CD14-positive monocyte (primary cell): ENCODE measurements at regions not wholly inside any gene's neighbourhood (a gene's known extent, or its start where the extent isn't known, plus 50 kb on each side); places are given as distances from the start of the nearest gene placed in this dataset.

Experiments
- DNase-seq, 3 donors: peaks; one replicate each; pipeline ENCODE4 v3.0.0-alpha.2; 2011 to 2022
- H2AFZ ChIP-seq: 2 replicates; pipeline ENCODE4 v1.6.0; 2012; ENCODE audit warnings: mild to moderate bottlenecking, low read depth, low read length, inconsistent platforms; ENCODE audit not compliant: insufficient read depth, poor library complexity, severe bottlenecking
- H3K27ac ChIP-seq, 2 donors: 1 replicate in 1 of 2; 2 replicates in 1 of 2; pipeline ENCODE4 v1.5.1; 2012 to 2013; ENCODE audit warnings: low read length in 2 of 2, control low read depth in 1 of 2, inconsistent platforms in 1 of 2, low read depth in 1 of 2, mild to moderate bottlenecking in 1 of 2
- H3K27me3 ChIP-seq, 2 donors: one replicate each; pipeline versions ENCODE4 v1.6.0 to v1.6.1; 2011 to 2013; ENCODE audit warnings: low read length in 2 of 2; ENCODE audit not compliant: control insufficient read depth in 2 of 2, insufficient read depth in 2 of 2
- H3K36me3 ChIP-seq, 2 donors: replicated peaks in 1 of 2; 1 replicate in 1 of 2; 2 replicates in 1 of 2; pipeline versions ENCODE4 v1.5.1 to v1.6.1; 2012 to 2013; ENCODE audit warnings: low read length in 2 of 2, control low read depth in 1 of 2, inconsistent platforms in 1 of 2, mild to moderate bottlenecking in 1 of 2; ENCODE audit not compliant: insufficient read depth in 2 of 2, control insufficient read depth in 1 of 2
- H3K4me1 ChIP-seq, 2 donors: 1 replicate in 1 of 2; 2 replicates in 1 of 2; pipeline versions ENCODE4 v1.5.1 to v1.6.1; 2012 to 2013; ENCODE audit warnings: low read length in 2 of 2, control low read depth in 1 of 2, inconsistent platforms in 1 of 2, mild to moderate bottlenecking in 1 of 2, moderate library complexity in 1 of 2; ENCODE audit not compliant: insufficient read depth in 2 of 2, control insufficient read depth in 1 of 2
- H3K4me2 ChIP-seq: replicated peaks from 2 replicates; pipeline ENCODE3; 2012; ENCODE audit warnings: low read length, moderate library complexity, mild to moderate bottlenecking; ENCODE audit not compliant: poor library complexity, severe bottlenecking; ENCODE audit errors: extremely low read depth
- H3K4me3 ChIP-seq, 3 experiments: fragments of 200-600 bp in 1 of 3; sonication (generic) in 1 of 3; replicated peaks in 1 of 3; 1 replicate in 2 of 3; 2 replicates in 1 of 3; pipeline ENCODE4 v1.5.1; 2011 to 2013; ENCODE audit warnings: low read length in 3 of 3, mild to moderate bottlenecking in 3 of 3, control low read depth in 2 of 3, low read depth in 2 of 3, inconsistent platforms in 1 of 3, moderate library complexity in 1 of 3
- H3K79me2 ChIP-seq: 2 replicates; pipeline ENCODE4 v1.6.0; 2012; ENCODE audit warnings: mild to moderate bottlenecking, control low read depth, inconsistent platforms, low read length, moderate library complexity; ENCODE audit not compliant: insufficient read depth
- H3K9ac ChIP-seq: 2 replicates; pipeline ENCODE4 v1.6.0; 2017; ENCODE audit warnings: low read length, mild to moderate bottlenecking; ENCODE audit not compliant: insufficient read depth, poor library complexity, severe bottlenecking
- H3K9me3 ChIP-seq, 2 donors: replicated peaks in 1 of 2; 1 replicate in 1 of 2; 2 replicates in 1 of 2; pipeline versions ENCODE4 v1.5.1 to v1.6.1; 2012 to 2013; ENCODE audit warnings: low read length in 2 of 2, control low read depth in 1 of 2; ENCODE audit not compliant: control insufficient read depth in 1 of 2, insufficient read depth in 1 of 2
- H4K20me1 ChIP-seq: 2 replicates; pipeline ENCODE4 v1.6.0; 2012; ENCODE audit warnings: mild to moderate bottlenecking, low read length, control low read depth, moderate library complexity; ENCODE audit not compliant: insufficient read depth
- H3K27ac Mint-ChIP-seq, 7 donors: one replicate each; pipeline ENCODE4 v1.8.0; 2020; ENCODE audit warnings: mild to moderate bottlenecking in 7 of 7, mixed read lengths in 7 of 7, moderate library complexity in 6 of 7, inconsistent platforms in 2 of 7
- H3K27me3 Mint-ChIP-seq, 3 donors: one replicate each; pipeline ENCODE4 v1.8.0; 2021 to 2022; ENCODE audit warnings: low read depth in 3 of 3, mild to moderate bottlenecking in 3 of 3, mixed read lengths in 3 of 3, moderate library complexity in 3 of 3, inconsistent platforms in 1 of 3
- H3K36me3 Mint-ChIP-seq, 2 donors: one replicate each; pipeline ENCODE4 v1.8.0; 2020; ENCODE audit warnings: mixed read lengths in 2 of 2, inconsistent platforms in 1 of 2, mild to moderate bottlenecking in 1 of 2
- H3K4me1 Mint-ChIP-seq: one replicate; pipeline ENCODE4 v1.8.0; 2020; ENCODE audit warnings: mild to moderate bottlenecking, mixed read lengths
- H3K4me3 Mint-ChIP-seq, 2 donors: one replicate each; pipeline ENCODE4 v1.8.0; 2020; ENCODE audit warnings: mild to moderate bottlenecking in 2 of 2, mixed read lengths in 2 of 2, moderate library complexity in 1 of 2
- H3K9me3 Mint-ChIP-seq, 7 donors: one replicate each; pipeline ENCODE4 v1.8.0; 2020 to 2022; ENCODE audit warnings: mixed read lengths in 7 of 7, mild to moderate bottlenecking in 6 of 7, moderate library complexity in 6 of 7, inconsistent platforms in 2 of 7
- WGBS: methylation state at CpG from one replicate; pipeline ENCODE4 v1.1.5; 2013; ENCODE audit warnings: missing lambda C conversion rate; ENCODE audit not compliant: insufficient coverage; 5-methylcytosine and 5-hydroxymethylcytosine counted together
- intact Hi-C, 2 donors: fragments of 100-400 bp; cut with micrococcal nuclease; formaldehyde crosslinking; loops; one replicate each; pipeline versions ENCODE4 v1.15.0 to v1.15.1; 2023
- TF ChIP-seq, protein P1 (sequence below): fragments of 200-600 bp; IDR thresholded peaks from one replicate; pipeline ENCODE4 v1.8.0; 2022; ENCODE audit warnings: antibody characterized with exemption, mild to moderate bottlenecking

DNA sequence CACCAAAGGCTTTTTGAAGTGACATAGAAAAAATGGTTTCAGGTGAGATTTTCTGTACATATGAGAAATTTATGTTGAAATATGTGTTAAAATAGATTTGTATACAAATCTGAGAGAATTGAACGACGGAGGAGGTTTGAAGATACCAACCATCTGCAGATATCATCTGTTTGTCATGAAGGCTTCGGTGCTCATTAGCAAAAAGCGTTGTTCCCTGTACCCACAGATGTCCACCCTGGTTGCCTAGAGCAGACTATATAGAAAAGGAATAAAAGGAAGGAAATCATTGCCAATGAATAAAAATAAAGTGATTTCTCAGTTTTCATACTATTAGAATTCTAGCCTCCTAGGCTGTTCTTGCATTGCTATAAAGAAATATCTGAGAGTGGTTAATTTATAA is 2262.8 kb upstream of the ACO1 start:
- intact Hi-C loops = no loop called here
- Histone ChIP-seq H3K4me2 (no peak overlapping the region), H3K9ac (no peak overlapping the region), H3K4me1 (no peaks in the 10 kb centered on the region), H4K20me1 (no peaks in the 10 kb centered on the region), H3K27me3 (no peaks in the 10 kb centered on the region), H3K4me3 (no peak overlapping the region), H2AFZ (no peak overlapping the region), H3K79me2 (no peaks in the 10 kb centered on the region), H3K9me3 (no peaks in the 10 kb centered on the region), H3K27ac (no peak overlapping the region), H3K36me3 (no peaks in the 10 kb centered on the region)
- Mint-ChIP-seq H3K27me3 (no peaks in the 10 kb centered on the region), H3K9me3 (peaks cover 0 to 4% (median 2%) of the 10 kb centered on the region in 7 donors), H3K36me3 (no peaks in the 10 kb centered on the region), H3K4me3 (no peak overlapping the region), H3K27ac (no peak overlapping the region), H3K4me1 (no peaks in the 10 kb centered on the region)
- WGBS = no CpG with 5 or more reads among the region's 4 CpGs
- DNase-seq = no peak
- TF ChIP-seq, protein P1, sequence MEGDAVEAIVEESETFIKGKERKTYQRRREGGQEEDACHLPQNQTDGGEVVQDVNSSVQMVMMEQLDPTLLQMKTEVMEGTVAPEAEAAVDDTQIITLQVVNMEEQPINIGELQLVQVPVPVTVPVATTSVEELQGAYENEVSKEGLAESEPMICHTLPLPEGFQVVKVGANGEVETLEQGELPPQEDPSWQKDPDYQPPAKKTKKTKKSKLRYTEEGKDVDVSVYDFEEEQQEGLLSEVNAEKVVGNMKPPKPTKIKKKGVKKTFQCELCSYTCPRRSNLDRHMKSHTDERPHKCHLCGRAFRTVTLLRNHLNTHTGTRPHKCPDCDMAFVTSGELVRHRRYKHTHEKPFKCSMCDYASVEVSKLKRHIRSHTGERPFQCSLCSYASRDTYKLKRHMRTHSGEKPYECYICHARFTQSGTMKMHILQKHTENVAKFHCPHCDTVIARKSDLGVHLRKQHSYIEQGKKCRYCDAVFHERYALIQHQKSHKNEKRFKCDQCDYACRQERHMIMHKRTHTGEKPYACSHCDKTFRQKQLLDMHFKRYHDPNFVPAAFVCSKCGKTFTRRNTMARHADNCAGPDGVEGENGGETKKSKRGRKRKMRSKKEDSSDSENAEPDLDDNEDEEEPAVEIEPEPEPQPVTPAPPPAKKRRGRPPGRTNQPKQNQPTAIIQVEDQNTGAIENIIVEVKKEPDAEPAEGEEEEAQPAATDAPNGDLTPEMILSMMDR = no peak

DNA sequence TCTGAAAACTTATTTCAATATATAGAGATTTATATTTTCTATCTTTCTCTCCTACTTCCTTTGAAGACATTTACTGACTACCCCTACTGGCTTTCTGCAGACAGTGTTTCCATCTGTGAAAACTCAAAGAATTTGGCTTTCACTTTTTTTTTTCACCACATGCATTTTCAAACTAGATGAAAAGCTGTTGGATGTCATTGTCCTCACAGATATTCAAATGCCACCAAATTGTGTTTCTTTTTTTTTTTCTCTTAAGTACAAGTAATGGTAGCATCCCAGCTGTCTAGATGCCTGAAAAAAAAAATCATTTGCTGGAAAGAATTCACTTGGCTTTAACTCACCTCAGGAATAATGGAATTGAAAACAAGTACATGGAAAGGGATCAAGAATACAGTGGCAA is 2258.6 kb upstream of the ACO1 start:
- H3K27me3 ChIP-seq = no peaks in the 10 kb centered on the region
- Mint-ChIP-seq H3K9me3 (no peaks in the 10 kb centered on the region), H3K4me1 (no peaks in the 10 kb centered on the region), H3K36me3 (no peaks in the 10 kb centered on the region), H3K27ac (no peak overlapping the region), H3K27me3 (no peaks in the 10 kb centered on the region), H3K4me3 (no peak overlapping the region)
- H3K27ac ChIP-seq = no peak overlapping the region
- TF ChIP-seq, protein P1 = no peak
- H3K4me2 ChIP-seq = no peak overlapping the region
- no peaks in the 10 kb centered on the region for H3K79me2 ChIP-seq
- H3K4me1 ChIP-seq = no peaks in the 10 kb centered on the region
- no peak overlapping the region for H3K9ac ChIP-seq
- H3K9me3 ChIP-seq = no peaks in the 10 kb centered on the region
- H3K4me3 ChIP-seq = no peak overlapping the region
- H4K20me1 ChIP-seq = no peaks in the 10 kb centered on the region
- no peak for DNase-seq
- intact Hi-C loops = no loop called here
- no peaks in the 10 kb centered on the region for H3K36me3 ChIP-seq
- H2AFZ ChIP-seq = no peak overlapping the region
